Heart right ventricle (tissue), 16 donors: ENCODE measurements at regions not wholly inside any gene's neighbourhood (a gene's known extent, or its start where the extent isn't known, plus 50 kb on each side); places are given as distances from the start of the nearest gene placed in this dataset.

Experiments used
- ATAC-seq, 8 donors: fragments of 200-7000 bp; cut with Tn5 transposase; one replicate each; pipeline ENCODE4 v1.9.1; 2020; ENCODE audit warnings: mild to moderate bottlenecking in 8 of 8, moderate library complexity in 8 of 8, moderate number of reproducible peaks in 1 of 8
- DNase-seq, 2 donors: peaks; one replicate each; pipeline ENCODE4 v3.0.0-alpha.2; 2020
- H3K27ac ChIP-seq, 10 donors: fragments of 200-600 bp; sonication (generic) in 2 of 10; one replicate each; pipeline versions ENCODE4 v1.5.0 to v1.8.0; 2020 to 2022; ENCODE audit warnings: mild to moderate bottlenecking in 3 of 10
- H3K27me3 ChIP-seq, 7 donors: fragments of 200-600 bp; one replicate each; pipeline ENCODE4 v1.8.0; 2021 to 2022; ENCODE audit warnings: mild to moderate bottlenecking in 2 of 7
- H3K36me3 ChIP-seq, 9 donors: fragments of 200-600 bp; sonication (generic) in 1 of 9; one replicate each; pipeline versions ENCODE4 v1.5.0 to v1.8.0; 2020 to 2022; ENCODE audit warnings: mild to moderate bottlenecking in 2 of 9
- H3K4me1 ChIP-seq, 9 donors: fragments of 200-600 bp; sonication (generic) in 1 of 9; one replicate each; pipeline versions ENCODE4 v1.5.0 to v1.8.0; 2020 to 2022; ENCODE audit warnings: mild to moderate bottlenecking in 4 of 9
- H3K4me3 ChIP-seq, 10 donors: fragments of 200-600 bp; sonication (generic) in 2 of 10; one replicate each; pipeline versions ENCODE4 v1.5.0 to v1.8.0; 2020 to 2022; ENCODE audit warnings: mild to moderate bottlenecking in 7 of 10, moderate library complexity in 2 of 10
- H3K9me3 ChIP-seq, 11 donors: fragments of 200-600 bp in 10 of 11; sonication (generic) in 2 of 11; one replicate each; pipeline versions ENCODE4 v1.5.0 to v1.8.0; 2013 to 2022; ENCODE audit warnings: mild to moderate bottlenecking in 2 of 11, control low read depth in 1 of 11, moderate library complexity in 1 of 11
- CTCF ChIP-seq, 9 donors: fragments of 200-600 bp; sonication (generic) in 2 of 9; IDR thresholded peaks; one replicate each; pipeline versions ENCODE4 v1.5.0 to v1.8.0; 2021 to 2022; ENCODE audit warnings: antibody characterized with exemption in 9 of 9, mild to moderate bottlenecking in 5 of 9, moderate library complexity in 1 of 9
- WGBS, 2 donors: extraction: QIAGEN DNeasy Blood & Tissue Kit; methylation state at CpG; one replicate each; pipeline ENCODE4 v1.1.7; 2013; ENCODE audit warnings: inconsistent platforms in 1 of 2; 5-methylcytosine and 5-hydroxymethylcytosine counted together
- intact Hi-C, 10 donors: fragments of 100-400 bp; cut with DNase I; formaldehyde crosslinking; loops; one replicate each; pipeline versions ENCODE4 v1.11.1 to v1.14.2; 2022
- donor health status: Arrhythmogenic right ventricular cardiomyopathy.
- donor health status: ischemic (EF 13 %, LVEDD 7.1; RV severe dilation, severe dysfunction).
- donor health status: healthy with polysubstance abuse.
- donor health status: DM: no; HTN: yes; CAD: no.
- donor health status: DM: no; HTN: no; CAD: no.
- donor health status: ischemic (EF 25% LVEDD 6.9; RV normal size, moderate dysfunction).
- donor health status: ischemic (EF 25% LVEDD 5.7; RV mildly dilated, moderate dysfunction).
- donor health status: healthy.
- donor health status: DM: yes; HTN: yes; CAD: no.
- donor health status: Ischemic cardiomyopathy.
- donor health status: ischemic (EF 35%, LVEDD 5.7; RV mildly dilated, moderate dysfunction).
- donor health status: nonischemic (EF 11% LVEDD 7.7; RV severe dilation, severe dysfunction).
- donor health status: DM: yes; HTN: yes; CAD: no.
- donor health status: PGD.
- donor health status: ischemic (EF 29% LVEDD 5.4; RV normal size, mild dysfunction).
- donor health status: nonischemic (EF 23%, LVEDD 6.1; RV moderate dilation, normal function).

GRCh38 chr4:159012381-159012780, 90.5 kb upstream of the RAPGEF2 start:
- no peaks in the 10 kb centered on the region for H3K36me3 ChIP-seq
- no peak for TF ChIP-seq CTCF (IDR thresholded peaks at IDR 0.05)
- 92 to 95% methylated on average over 4 of the region's 4 CpGs for WGBS, 2 donors
- peaks cover 2 to 18% (median 13%) of the 10 kb centered on the region in 9 donors for H3K4me1 ChIP-seq
- ATAC-seq (no peak), DNase-seq (no peak)
- H3K9me3 ChIP-seq, result no peaks in the 10 kb centered on the region
- H3K4me3 ChIP-seq, result no peak overlapping the region
- no peaks in the 10 kb centered on the region for H3K27me3 ChIP-seq
- H3K27ac ChIP-seq, result no peak overlapping the region
- intact Hi-C loops, result loop anchor here in 1 of 10 donors (10.0 kb wide), 1 partner anchor 162 kb away; no protein-coding TSS in a partner anchor

GRCh38 chr4:159013692-159014091, 89.2 kb upstream of the RAPGEF2 start:
- intact Hi-C loops, result loop anchor here in 1 of 10 donors (10.0 kb wide), 1 partner anchor 161 kb away; no protein-coding TSS in a partner anchor
- peaks cover 2 to 18% (median 13%) of the 10 kb centered on the region in 9 donors for H3K4me1 ChIP-seq
- H3K27me3 ChIP-seq, result no peaks in the 10 kb centered on the region

GRCh38 chr4:159014859-159015258, 88.0 kb upstream of the RAPGEF2 start:
- WGBS, 2 donors, result 97 to 99% methylated on average over 4 of the region's 4 CpGs
- Histone ChIP-seq H3K36me3 (no peaks in the 10 kb centered on the region), H3K4me1 (peaks cover 2 to 20% (median 13%) of the 10 kb centered on the region in 9 donors), H3K9me3 (no peaks in the 10 kb centered on the region), H3K27me3 (no peaks in the 10 kb centered on the region), H3K4me3 (no peak overlapping the region), H3K27ac (no peak overlapping the region)
- intact Hi-C loops, result loop anchor here in 1 of 10 donors (10.0 kb wide), 1 partner anchor 160 kb away; no protein-coding TSS in a partner anchor
- ATAC-seq, result no peak
- no peak for TF ChIP-seq CTCF (IDR thresholded peaks at IDR 0.05)
- no peak for DNase-seq

More at GRCh38 chr4:159013692-159014091, 89.2 kb upstream of the RAPGEF2 start:
- H3K9me3 ChIP-seq, result no peaks in the 10 kb centered on the region
- no peak overlapping the region for H3K27ac ChIP-seq
- no peaks in the 10 kb centered on the region for H3K36me3 ChIP-seq
- no peak for DNase-seq
- no peak for ATAC-seq
- TF ChIP-seq CTCF (IDR thresholded peaks at IDR 0.05), result no peak
- no peak overlapping the region for H3K4me3 ChIP-seq

GRCh38 chr4:159015841-159016240, 87.0 kb upstream of the RAPGEF2 start:
- Histone ChIP-seq H3K4me3 (no peak overlapping the region), H3K27ac (no peak overlapping the region), H3K4me1 (peaks cover 0 to 11% (median 3%) of the 10 kb centered on the region in 9 donors), H3K36me3 (no peaks in the 10 kb centered on the region), H3K9me3 (no peaks in the 10 kb centered on the region), H3K27me3 (no peaks in the 10 kb centered on the region)
- no peak for TF ChIP-seq CTCF (IDR thresholded peaks at IDR 0.05)
- DNase-seq, result no peak
- ATAC-seq, result no peak
- intact Hi-C loops, result loop anchor here in 1 of 10 donors (10.0 kb wide), 1 partner anchor 159 kb away; no protein-coding TSS in a partner anchor
- WGBS, 2 donors, result 94% methylated on average over 5 of the region's 5 CpGs
